ENCODE measurements at regions not wholly inside any gene's neighbourhood (a gene's known extent, or its start where the extent isn't known, plus 50 kb on each side); places are given as distances from the start of the nearest gene placed in this dataset.
A peak's percentile ranks its signal among the peaks of the same experiment; 100 is the strongest.

DNA sequence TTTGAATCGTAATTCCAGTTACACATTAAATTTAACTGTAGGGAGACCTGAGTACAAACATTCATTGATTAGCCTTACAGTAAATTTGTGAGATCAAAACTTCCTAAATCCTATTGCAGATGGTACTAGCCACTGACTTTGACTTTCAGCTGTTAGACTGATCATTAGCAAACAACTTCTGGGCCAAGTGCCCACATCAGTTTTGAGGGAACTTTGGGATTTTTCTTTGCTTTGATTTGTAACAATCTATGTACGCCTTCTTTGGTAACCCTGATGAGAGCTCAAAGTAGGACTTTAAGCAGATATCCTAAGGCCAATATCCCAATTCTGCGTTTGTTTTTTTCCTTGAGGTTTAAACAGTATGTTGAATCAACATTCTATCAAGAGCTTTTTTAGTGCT, 131.5 kb downstream of the DLEU7 start:
- Histone ChIP-seq H3K9me3 (no peaks in the 10 kb centered on the region), H3K27me3 (replicated peaks in 1 of 2; ENCODE audit: control insufficient read depth in 2 of 2, extremely low read depth in 1 of 2, insufficient read depth in 2 of 2, low read length in 1 of 2) (peaks cover 0 to 3% of the 10 kb centered on the region in 2 experiments), H3K27ac (ENCODE audit: low read length) (no peak overlapping the region), H3K36me3 (ENCODE audit: control insufficient read depth in 2 of 2, extremely low read depth in 1 of 2, insufficient read depth in 1 of 2, low read length in 1 of 2) (no peaks in the 10 kb centered on the region), H3K4me1 (ENCODE audit: control insufficient read depth in 1 of 2, extremely low read depth in 1 of 2, insufficient read depth in 2 of 2, low read length in 2 of 2) (peaks cover 16 to 18% of the 10 kb centered on the region in 2 experiments), H3K4me3 (ENCODE audit: control insufficient read depth in 1 of 2, extremely low read depth in 1 of 2, low read length in 1 of 2) (no peak overlapping the region)
- peaks cover 18 to 40% (median 31%) of the 10 kb centered on the region in 3 donors for H3K4me1 Mint-ChIP-seq
- H3K9me3 Mint-ChIP-seq = no peaks in the 10 kb centered on the region
- 83% methylated on average over 1 of the region's 3 CpGs for WGBS (ENCODE audit: insufficient coverage)
- DNase-seq (no peak), ATAC-seq (replicated peaks in 1 of 4) (no peak)
- no peak overlapping the region for H3K4me3 Mint-ChIP-seq
- no peak overlapping the region for H3K27ac Mint-ChIP-seq
- ChIA-PET POLR2A (no interaction called here), CTCF (no interaction called here)
- no peaks in the 10 kb centered on the region for H3K36me3 Mint-ChIP-seq
- peaks cover 0 to 8% of the 10 kb centered on the region in 2 donors for H3K27me3 Mint-ChIP-seq

DNA sequence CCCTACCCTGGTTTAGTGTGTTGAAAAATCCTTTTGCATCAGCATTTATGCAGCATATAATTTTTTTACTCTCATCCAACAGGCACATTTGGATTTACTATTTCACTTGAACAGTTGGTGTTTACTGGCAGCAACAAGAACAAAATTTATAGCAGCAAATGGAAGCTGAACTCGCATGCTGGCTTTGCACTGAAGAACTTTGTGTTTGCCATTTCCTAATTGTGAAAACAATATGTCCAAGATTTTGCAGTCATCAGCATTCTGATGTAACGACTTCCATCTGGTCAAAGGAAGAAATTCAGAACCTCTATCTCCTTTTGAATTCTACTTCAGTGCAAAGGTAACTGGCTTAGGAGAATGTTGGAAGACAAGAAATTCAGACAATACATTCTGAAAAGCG, 131.0 kb downstream of the DLEU7 start:
- ChIA-PET POLR2A (no interaction called here), CTCF (no interaction called here)
- no peak overlapping the region for H3K4me3 ChIP-seq (ENCODE audit: control insufficient read depth in 1 of 2, extremely low read depth in 1 of 2, low read length in 1 of 2)
- peaks cover 0 to 3% of the 10 kb centered on the region in 2 experiments for H3K27me3 ChIP-seq (replicated peaks in 1 of 2; ENCODE audit: control insufficient read depth in 2 of 2, extremely low read depth in 1 of 2, insufficient read depth in 2 of 2, low read length in 1 of 2)
- H3K4me1 Mint-ChIP-seq = peaks cover 18 to 39% (median 31%) of the 10 kb centered on the region in 3 donors
- H3K4me3 Mint-ChIP-seq = peak overlapping the region in 1 of 3 donors; percentile 34
- H3K27me3 Mint-ChIP-seq = peaks cover 0 to 8% of the 10 kb centered on the region in 2 donors
- H3K36me3 Mint-ChIP-seq = no peaks in the 10 kb centered on the region
- no peak overlapping the region for H3K27ac ChIP-seq (ENCODE audit: low read length)
- no peak for ATAC-seq (replicated peaks in 1 of 4)
- H3K4me1 ChIP-seq (ENCODE audit: control insufficient read depth in 1 of 2, extremely low read depth in 1 of 2, insufficient read depth in 2 of 2, low read length in 2 of 2) = peaks cover 16 to 18% of the 10 kb centered on the region in 2 experiments
- no peak for DNase-seq
- 100% methylated on average over 1 of the region's 3 CpGs for WGBS (ENCODE audit: insufficient coverage)
- H3K27ac Mint-ChIP-seq = no peak overlapping the region
- no peaks in the 10 kb centered on the region for H3K36me3 ChIP-seq (ENCODE audit: control insufficient read depth in 2 of 2, extremely low read depth in 1 of 2, insufficient read depth in 1 of 2, low read length in 1 of 2)
- no peaks in the 10 kb centered on the region for H3K9me3 ChIP-seq
- H3K9me3 Mint-ChIP-seq = no peaks in the 10 kb centered on the region

GRCh38 chr13:50712881-50713280, 130.6 kb downstream of the DLEU7 start:
- H3K9me3 Mint-ChIP-seq = no peaks in the 10 kb centered on the region
- H3K4me1 Mint-ChIP-seq = peaks cover 18 to 35% (median 31%) of the 10 kb centered on the region in 3 donors
- Histone ChIP-seq H3K4me3 (ENCODE audit: control insufficient read depth in 1 of 2, extremely low read depth in 1 of 2, low read length in 1 of 2) (no peak overlapping the region), H3K27me3 (replicated peaks in 1 of 2; ENCODE audit: control insufficient read depth in 2 of 2, extremely low read depth in 1 of 2, insufficient read depth in 2 of 2, low read length in 1 of 2) (peaks cover 0 to 3% of the 10 kb centered on the region in 2 experiments), H3K27ac (ENCODE audit: low read length) (no peak overlapping the region), H3K36me3 (ENCODE audit: control insufficient read depth in 2 of 2, extremely low read depth in 1 of 2, insufficient read depth in 1 of 2, low read length in 1 of 2) (no peaks in the 10 kb centered on the region), H3K9me3 (no peaks in the 10 kb centered on the region), H3K4me1 (ENCODE audit: control insufficient read depth in 1 of 2, extremely low read depth in 1 of 2, insufficient read depth in 2 of 2, low read length in 2 of 2) (peaks cover 16 to 18% of the 10 kb centered on the region in 2 experiments)
- no peak overlapping the region for H3K27ac Mint-ChIP-seq
- peak overlapping the region in 1 of 3 donors; percentile 34 for H3K4me3 Mint-ChIP-seq
- CTCF ChIA-PET = interaction anchor here in 1 of 2 donors (0.6 kb wide), 1 partner anchor 46 kb away, joined by 3 read pairs; no protein-coding TSS in a partner anchor
- H3K27me3 Mint-ChIP-seq = peaks cover 0 to 5% of the 10 kb centered on the region in 2 donors
- DNase-seq = no peak
- no peak for ATAC-seq (replicated peaks in 1 of 4)
- 100% methylated on average over 3 of the region's 7 CpGs for WGBS (ENCODE audit: insufficient coverage)
- no peaks in the 10 kb centered on the region for H3K36me3 Mint-ChIP-seq
- POLR2A ChIA-PET = no interaction called here

DNA sequence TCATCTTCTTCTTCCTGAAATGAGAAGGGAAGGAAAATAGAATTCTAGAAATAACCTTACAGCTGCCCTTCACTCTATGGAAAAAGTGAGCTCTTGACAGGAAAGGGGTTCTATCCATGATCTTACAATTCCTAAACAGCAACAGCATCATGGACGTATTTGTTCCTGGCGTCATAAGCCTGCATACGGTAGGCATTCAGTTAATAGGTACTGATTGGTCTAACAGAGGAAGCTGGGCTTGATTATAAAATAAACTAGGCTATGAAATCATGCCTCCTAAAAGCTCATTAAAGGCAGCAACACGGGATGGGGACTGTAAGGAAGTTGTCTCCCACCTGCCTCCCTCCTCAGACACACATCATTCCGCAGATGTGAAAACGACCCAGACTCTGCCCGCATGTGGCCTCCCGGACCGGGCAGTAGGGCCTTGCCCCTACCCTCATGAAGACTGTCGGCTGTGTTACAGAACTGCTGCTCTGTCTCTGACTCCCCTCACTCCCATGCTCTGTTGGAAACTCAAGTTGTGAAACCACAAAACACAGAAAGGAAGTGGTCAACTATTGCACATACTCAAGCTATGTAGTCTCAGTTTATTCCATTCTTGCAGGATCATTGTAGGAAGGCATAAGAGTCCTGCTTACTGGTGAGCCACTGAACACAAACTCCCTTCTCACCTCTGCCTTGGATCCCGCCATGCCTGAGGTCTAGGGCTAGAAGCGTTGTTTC, 129.8 kb downstream of the DLEU7 start:
- ChIA-PET CTCF (interaction anchor here in 1 of 2 donors (0.6 to 1.4 kb wide), 2 partner anchors 28 to 46 kb away, joined by 3 read pairs; no protein-coding TSS in a partner anchor), POLR2A (interaction anchor here in 1 of 2 donors (0.5 kb wide), 1 partner anchor 640 kb away, joined by 3 read pairs; no protein-coding TSS in a partner anchor)
- DNase-seq (peak in 7 of 35 experiments; percentile 2 to 54 (median 5)), ATAC-seq (replicated peaks in 1 of 4) (peak; percentile 63 to 90 (median 77))
- Mint-ChIP-seq H3K27me3 (peaks cover 0 to 4% of the 10 kb centered on the region in 2 donors), H3K9me3 (no peaks in the 10 kb centered on the region), H3K4me1 (peaks cover 18 to 33% (median 31%) of the 10 kb centered on the region in 3 donors), H3K27ac (peak overlapping the region in 1 of 2 donors; percentile 72), H3K36me3 (no peaks in the 10 kb centered on the region), H3K4me3 (peak overlapping the region; percentile 58 to 79 (median 72))
- Histone ChIP-seq H3K4me1 (ENCODE audit: control insufficient read depth in 1 of 2, extremely low read depth in 1 of 2, insufficient read depth in 2 of 2, low read length in 2 of 2) (peaks cover 16 to 18% of the 10 kb centered on the region in 2 experiments), H3K27me3 (replicated peaks in 1 of 2; ENCODE audit: control insufficient read depth in 2 of 2, extremely low read depth in 1 of 2, insufficient read depth in 2 of 2, low read length in 1 of 2) (peaks cover 0 to 3% of the 10 kb centered on the region in 2 experiments), H3K36me3 (ENCODE audit: control insufficient read depth in 2 of 2, extremely low read depth in 1 of 2, insufficient read depth in 1 of 2, low read length in 1 of 2) (no peaks in the 10 kb centered on the region), H3K9me3 (no peaks in the 10 kb centered on the region), H3K4me3 (ENCODE audit: control insufficient read depth in 1 of 2, extremely low read depth in 1 of 2, low read length in 1 of 2) (peak overlapping the region; percentile 9 to 53), H3K27ac (ENCODE audit: low read length) (no peak overlapping the region)
- 13% methylated on average over 9 of the region's 12 CpGs for WGBS (ENCODE audit: insufficient coverage)

DNA sequence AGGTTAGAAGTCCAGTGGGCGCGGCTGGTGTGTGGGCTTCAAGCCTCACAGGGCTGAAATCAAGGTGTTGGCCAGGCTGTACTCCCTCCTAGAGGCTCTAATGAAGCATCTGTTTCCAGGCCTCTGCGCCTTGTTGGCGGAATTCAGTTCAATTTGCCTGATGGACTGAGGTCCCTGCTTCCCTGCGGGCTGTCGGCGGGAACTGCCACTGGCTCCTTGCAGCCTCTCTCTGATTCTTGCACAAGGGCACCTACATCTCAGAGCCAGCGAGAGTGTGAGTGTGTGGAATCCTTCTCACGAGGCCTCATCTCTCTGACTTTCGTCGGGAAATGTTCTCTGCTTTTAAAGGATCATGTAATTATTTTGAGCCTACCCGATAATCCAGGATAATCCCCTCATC, 128.6 kb downstream of the DLEU7 start:
- Histone ChIP-seq H3K4me3 (ENCODE audit: control insufficient read depth in 1 of 2, extremely low read depth in 1 of 2, low read length in 1 of 2) (peak overlapping the region in 1 of 2 donors; percentile 20), H3K27me3 (replicated peaks in 1 of 2; ENCODE audit: control insufficient read depth in 2 of 2, extremely low read depth in 1 of 2, insufficient read depth in 2 of 2, low read length in 1 of 2) (peaks cover 0 to 3% of the 10 kb centered on the region in 2 experiments), H3K9me3 (no peaks in the 10 kb centered on the region), H3K36me3 (ENCODE audit: control insufficient read depth in 2 of 2, extremely low read depth in 1 of 2, insufficient read depth in 1 of 2, low read length in 1 of 2) (no peaks in the 10 kb centered on the region), H3K27ac (ENCODE audit: low read length) (no peak overlapping the region), H3K4me1 (ENCODE audit: control insufficient read depth in 1 of 2, extremely low read depth in 1 of 2, insufficient read depth in 2 of 2, low read length in 2 of 2) (peaks cover 16 to 18% of the 10 kb centered on the region in 2 experiments)
- no peak overlapping the region for H3K27ac Mint-ChIP-seq
- no peak for DNase-seq
- H3K36me3 Mint-ChIP-seq = no peaks in the 10 kb centered on the region
- 98% methylated on average over 6 of the region's 12 CpGs for WGBS (ENCODE audit: insufficient coverage)
- ChIA-PET CTCF (interaction anchor here in 1 of 2 donors (1.4 kb wide), 1 partner anchor 29 kb away, joined by 3 read pairs; no protein-coding TSS in a partner anchor), POLR2A (interaction anchor here in 1 of 2 donors (0.6 kb wide), 1 partner anchor 194 kb away, joined by 3 read pairs; no protein-coding TSS in a partner anchor)
- H3K4me3 Mint-ChIP-seq = no peak overlapping the region
- H3K9me3 Mint-ChIP-seq = no peaks in the 10 kb centered on the region
- H3K4me1 Mint-ChIP-seq = peaks cover 18 to 33% (median 31%) of the 10 kb centered on the region in 3 donors
- no peak for ATAC-seq (replicated peaks in 1 of 4)
- H3K27me3 Mint-ChIP-seq = peaks cover 0 to 4% of the 10 kb centered on the region in 2 donors

GRCh38 chr13:50715402-50716146, 127.9 kb downstream of the DLEU7 start:
- H3K4me3 Mint-ChIP-seq = no peak overlapping the region
- no peaks in the 10 kb centered on the region for H3K9me3 Mint-ChIP-seq
- Histone ChIP-seq H3K4me1 (ENCODE audit: control insufficient read depth in 1 of 2, extremely low read depth in 1 of 2, insufficient read depth in 2 of 2, low read length in 2 of 2) (peaks cover 16 to 18% of the 10 kb centered on the region in 2 experiments), H3K9me3 (no peaks in the 10 kb centered on the region), H3K36me3 (ENCODE audit: control insufficient read depth in 2 of 2, extremely low read depth in 1 of 2, insufficient read depth in 1 of 2, low read length in 1 of 2) (no peaks in the 10 kb centered on the region), H3K27ac (ENCODE audit: low read length) (no peak overlapping the region), H3K4me3 (ENCODE audit: control insufficient read depth in 1 of 2, extremely low read depth in 1 of 2, low read length in 1 of 2) (no peak overlapping the region), H3K27me3 (replicated peaks in 1 of 2; ENCODE audit: control insufficient read depth in 2 of 2, extremely low read depth in 1 of 2, insufficient read depth in 2 of 2, low read length in 1 of 2) (peaks cover 0 to 3% of the 10 kb centered on the region in 2 experiments)
- H3K27me3 Mint-ChIP-seq = peaks cover 0 to 4% of the 10 kb centered on the region in 2 donors
- CTCF ChIA-PET = interaction anchor here in 1 of 2 donors (0.6 kb wide), 1 partner anchor 820 kb away, joined by 9 read pairs; no protein-coding TSS in a partner anchor
- H3K27ac Mint-ChIP-seq = no peak overlapping the region
- peaks cover 18 to 33% (median 31%) of the 10 kb centered on the region in 3 donors for H3K4me1 Mint-ChIP-seq
- ATAC-seq (replicated peaks in 1 of 4) (no peak), DNase-seq (peak in 2 of 35 experiments; percentile 2 to 14)
- POLR2A ChIA-PET = interaction anchor here (0.6 kb wide), 2 partner anchors 193 to 657 kb away, joined by 3 to 8 read pairs; no protein-coding TSS in a partner anchor
- 97% methylated on average over 8 of the region's 14 CpGs for WGBS (ENCODE audit: insufficient coverage)
- H3K36me3 Mint-ChIP-seq = no peaks in the 10 kb centered on the region

Measured in T-cell (primary cell).